ENCODE measurements at regions not wholly inside any gene's neighbourhood (a gene's known extent, or its start where the extent isn't known, plus 50 kb on each side); places are given as distances from the start of the nearest gene placed in this dataset.

GRCh38 chr9:126150411-126151030 lies 176.1 kb upstream of the MVB12B start:
- TF ChIP-seq CTCF (optimal IDR thresholded peaks at IDR 0.05 in 1 of 3, IDR thresholded peaks at IDR 0.05 in 1 of 3, conservative IDR thresholded peaks at IDR 0.05 in 1 of 3; ENCODE audit: extremely low read depth in 1 of 3, insufficient read depth in 2 of 3, low read length in 3 of 3) (no peak), EZH2 (IDR thresholded peaks at IDR 0.05; ENCODE audit: low read length) (no peak)
